ENCODE measurements at regions not wholly inside any gene's neighbourhood (a gene's known extent, or its start where the extent isn't known, plus 50 kb on each side); places are given as distances from the start of the nearest gene placed in this dataset.
"Not testable (repeated sequence)": the region's sequence is repeated elsewhere in the genome, so short reads cannot be mapped to it uniquely, and the experiment has no call there.

DNA sequence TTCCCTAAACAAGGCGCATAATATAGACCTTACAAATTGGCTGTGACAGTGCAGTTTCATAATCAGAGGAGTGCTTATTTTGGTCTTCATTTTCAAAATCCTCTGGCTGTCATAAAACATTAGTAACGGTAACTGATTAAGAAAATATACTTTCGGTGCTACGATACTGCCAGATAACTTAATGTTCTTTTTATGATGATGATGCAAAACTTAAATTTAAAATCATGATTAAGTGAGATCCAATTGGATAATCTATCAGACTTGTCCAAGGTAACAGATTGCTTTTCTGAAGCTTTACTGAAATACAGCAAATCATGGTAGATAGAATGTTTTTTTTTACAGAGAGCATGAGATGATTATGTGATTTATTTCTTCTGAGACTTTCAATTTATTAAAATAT, 364.2 kb upstream of the CNTN3 start:
- 85 to 87% methylated on average over 4 of the region's 4 CpGs for WGBS, 2 donors
- no peak overlapping the region for H3K4me3 ChIP-seq
- no peaks in the 10 kb centered on the region for H3K36me3 ChIP-seq
- no peak overlapping the region for H3K27ac ChIP-seq
- peaks cover 0 to 3% (median 0%) of the 10 kb centered on the region in 3 donors for H3K9me3 ChIP-seq
- H3K4me1 ChIP-seq = no peaks in the 10 kb centered on the region
- intact Hi-C loops (cut with DNase I) = no loop called here
- DNase-seq = no peak
- TF ChIP-seq, protein P1, sequence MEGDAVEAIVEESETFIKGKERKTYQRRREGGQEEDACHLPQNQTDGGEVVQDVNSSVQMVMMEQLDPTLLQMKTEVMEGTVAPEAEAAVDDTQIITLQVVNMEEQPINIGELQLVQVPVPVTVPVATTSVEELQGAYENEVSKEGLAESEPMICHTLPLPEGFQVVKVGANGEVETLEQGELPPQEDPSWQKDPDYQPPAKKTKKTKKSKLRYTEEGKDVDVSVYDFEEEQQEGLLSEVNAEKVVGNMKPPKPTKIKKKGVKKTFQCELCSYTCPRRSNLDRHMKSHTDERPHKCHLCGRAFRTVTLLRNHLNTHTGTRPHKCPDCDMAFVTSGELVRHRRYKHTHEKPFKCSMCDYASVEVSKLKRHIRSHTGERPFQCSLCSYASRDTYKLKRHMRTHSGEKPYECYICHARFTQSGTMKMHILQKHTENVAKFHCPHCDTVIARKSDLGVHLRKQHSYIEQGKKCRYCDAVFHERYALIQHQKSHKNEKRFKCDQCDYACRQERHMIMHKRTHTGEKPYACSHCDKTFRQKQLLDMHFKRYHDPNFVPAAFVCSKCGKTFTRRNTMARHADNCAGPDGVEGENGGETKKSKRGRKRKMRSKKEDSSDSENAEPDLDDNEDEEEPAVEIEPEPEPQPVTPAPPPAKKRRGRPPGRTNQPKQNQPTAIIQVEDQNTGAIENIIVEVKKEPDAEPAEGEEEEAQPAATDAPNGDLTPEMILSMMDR (IDR thresholded peaks at IDR 0.05) = no peak
- TF ChIP-seq POLR2A (IDR thresholded peaks at IDR 0.05) = no peak
- no peaks in the 10 kb centered on the region for H3K27me3 ChIP-seq

DNA sequence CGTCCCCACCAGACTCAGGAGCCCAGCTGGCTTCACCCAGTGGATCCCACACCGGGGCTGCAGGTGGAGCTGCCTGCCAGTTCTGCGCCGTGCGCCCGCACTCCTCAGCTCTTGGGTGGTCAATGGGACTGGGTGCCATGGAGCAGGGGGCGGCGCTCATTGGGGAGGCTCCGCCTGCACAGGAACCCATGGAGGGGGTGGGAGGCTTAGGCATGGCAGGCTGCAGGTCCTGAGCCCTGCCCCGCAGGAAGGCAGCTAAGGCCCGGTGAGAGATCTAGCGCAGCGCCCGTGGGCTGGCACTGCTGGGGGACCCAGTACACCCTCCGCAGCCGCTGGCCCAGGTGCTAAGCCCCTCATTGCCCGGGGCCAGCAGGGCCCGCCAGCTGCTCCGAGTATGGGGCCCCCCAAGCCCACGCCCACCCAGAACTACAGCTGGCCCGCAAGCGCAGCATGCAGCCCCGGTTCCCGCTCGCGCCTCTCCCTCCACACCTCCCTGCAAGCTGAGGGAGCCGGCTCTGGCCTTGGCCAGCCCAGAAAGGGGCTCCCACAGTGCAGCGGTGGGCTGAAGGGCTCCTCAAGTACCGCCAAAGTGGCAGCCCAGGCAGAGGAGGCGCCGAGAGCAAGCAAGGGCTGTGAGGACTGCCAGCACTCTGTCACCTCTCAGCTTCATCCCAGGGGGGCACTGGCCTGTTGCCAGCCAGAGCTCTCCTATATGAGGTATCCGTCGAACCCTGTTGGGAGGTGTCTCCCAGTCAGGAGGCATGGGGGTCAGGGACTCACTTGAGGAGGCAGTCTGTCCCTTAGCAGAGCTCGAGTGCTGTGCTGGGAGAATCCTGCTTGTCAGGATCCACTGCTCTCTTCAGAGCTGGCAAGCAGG, 370.8 kb upstream of the CNTN3 start:
- H3K36me3 ChIP-seq; H3K27ac ChIP-seq; DNase-seq; H3K4me1 ChIP-seq; intact Hi-C loops (cut with DNase I); H3K27me3 ChIP-seq; H3K4me3 ChIP-seq: not testable (repeated sequence)
- peaks cover 0 to 12% (median 9%) of the 10 kb centered on the region in 3 donors for H3K9me3 ChIP-seq
- WGBS, 2 donors = 82% methylated on average over 2 of the region's 34 CpGs; no CpG with 5 or more reads in 1 of the 2 donors

DNA sequence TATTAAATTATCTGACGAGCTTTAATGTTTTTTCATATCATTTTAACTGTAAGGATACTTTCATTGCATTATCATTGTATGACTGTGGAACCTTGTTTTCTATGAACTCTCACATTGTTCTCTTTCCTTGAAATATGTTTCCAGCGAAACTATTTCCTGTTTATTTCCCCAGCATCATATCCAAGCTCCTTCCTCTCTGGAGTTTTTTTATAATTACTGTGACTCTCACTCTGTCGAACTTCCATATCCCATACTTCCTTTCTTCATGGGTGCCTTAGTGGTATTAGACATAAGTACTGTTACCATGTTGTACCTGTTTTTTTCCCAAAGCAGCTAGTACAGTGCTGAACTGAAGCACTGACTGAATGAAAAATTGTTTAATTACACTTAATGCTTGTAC, 373.6 kb upstream of the CNTN3 start:
- Histone ChIP-seq H3K36me3 (no peaks in the 10 kb centered on the region), H3K9me3 (peaks cover 0 to 12% (median 9%) of the 10 kb centered on the region in 3 donors), H3K27me3 (no peaks in the 10 kb centered on the region), H3K4me1 (no peaks in the 10 kb centered on the region), H3K27ac (no peak overlapping the region), H3K4me3 (no peak overlapping the region)
- no peak for DNase-seq
- intact Hi-C loops (cut with DNase I) = no loop called here
- TF ChIP-seq, protein P1 (IDR thresholded peaks at IDR 0.05) = no peak
- no peak for TF ChIP-seq POLR2A (IDR thresholded peaks at IDR 0.05)
- WGBS, 2 donors = 39 to 51% methylated on average over 3 of the region's 3 CpGs

DNA sequence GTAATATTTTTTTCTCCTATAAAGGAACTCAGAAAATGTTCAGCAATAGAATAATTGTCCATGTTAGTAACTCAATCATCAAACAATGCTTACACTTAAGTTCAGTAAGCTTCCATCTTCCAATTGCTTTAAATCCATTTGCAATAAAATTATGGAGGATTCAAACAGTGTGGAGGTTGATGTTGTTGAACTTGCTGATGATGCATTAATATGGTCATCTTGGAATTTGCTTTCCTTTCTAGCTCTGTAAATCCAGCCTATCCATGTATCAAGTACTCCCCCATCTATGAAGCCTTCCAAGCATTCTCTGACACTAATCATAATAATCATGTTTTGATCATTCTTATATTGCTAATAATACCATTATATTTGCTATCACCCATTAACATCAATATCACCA, 378.4 kb upstream of the CNTN3 start:
- Histone ChIP-seq H3K4me1 (no peaks in the 10 kb centered on the region), H3K27me3 (no peaks in the 10 kb centered on the region), H3K9me3 (no peaks in the 10 kb centered on the region), H3K36me3 (no peaks in the 10 kb centered on the region), H3K4me3 (no peak overlapping the region), H3K27ac (no peak overlapping the region)
- intact Hi-C loops (cut with DNase I) = no loop called here
- DNase-seq = no peak
- no peak for TF ChIP-seq POLR2A (IDR thresholded peaks at IDR 0.05)
- TF ChIP-seq, protein P1 (IDR thresholded peaks at IDR 0.05) = no peak

DNA sequence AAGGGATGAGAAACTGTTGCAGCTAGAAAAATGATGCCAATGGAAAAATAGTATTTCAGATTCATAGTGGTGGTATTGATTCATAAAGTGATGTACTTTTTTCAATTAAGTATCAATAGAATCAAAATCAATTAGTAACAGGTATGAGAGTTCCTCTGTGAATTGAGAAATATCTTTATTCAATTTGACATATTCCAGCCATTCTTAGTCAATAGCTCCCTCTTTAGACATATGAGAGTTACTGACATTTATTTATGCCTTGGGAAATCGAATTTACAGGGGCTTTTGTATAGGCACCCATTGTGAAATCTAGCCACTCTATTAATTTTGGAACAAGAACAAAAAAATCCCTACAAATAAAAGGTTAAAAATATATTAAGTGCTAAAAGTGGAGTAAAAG, 386.9 kb upstream of the CNTN3 start:
- Histone ChIP-seq H3K27me3 (no peaks in the 10 kb centered on the region), H3K4me3 (no peak overlapping the region), H3K27ac (no peak overlapping the region), H3K36me3 (no peaks in the 10 kb centered on the region), H3K9me3 (no peaks in the 10 kb centered on the region), H3K4me1 (no peaks in the 10 kb centered on the region)
- intact Hi-C loops (cut with DNase I) = no loop called here
- TF ChIP-seq, protein P1 (IDR thresholded peaks at IDR 0.05) = no peak
- no peak for TF ChIP-seq POLR2A (IDR thresholded peaks at IDR 0.05)
- DNase-seq = no peak
- whole genome bisulfite sequencing, 2 donors = 5 to 6% methylated on average over 1 of the region's 1 CpG

All from esophagus squamous epithelium (tissue), 5 donors.